ENCODE measurements at regions not wholly inside any gene's neighbourhood (a gene's known extent, or its start where the extent isn't known, plus 50 kb on each side); places are given as distances from the start of the nearest gene placed in this dataset.

- TF ChIP-seq CTCF (IDR thresholded peaks at IDR 0.05; ENCODE audit: poor library complexity, severe bottlenecking) (no peak), SMC3 (conservative IDR thresholded peaks at IDR 0.05; ENCODE audit: poor library complexity) (no peak), POLR2AphosphoS5 (IDR thresholded peaks at IDR 0.05) (no peak), TAF1 (IDR thresholded peaks at IDR 0.05; ENCODE audit: low read depth) (no peak), EP300 (conservative IDR thresholded peaks at IDR 0.05; ENCODE audit: poor library complexity, severe bottlenecking) (no peak)
Observed at GRCh38 chr2:58313926-58314325, 72.8 kb upstream of the FANCL start.
